ENCODE measurements at regions not wholly inside any gene's neighbourhood (a gene's known extent, or its start where the extent isn't known, plus 50 kb on each side); places are given as distances from the start of the nearest gene placed in this dataset.

DNA sequence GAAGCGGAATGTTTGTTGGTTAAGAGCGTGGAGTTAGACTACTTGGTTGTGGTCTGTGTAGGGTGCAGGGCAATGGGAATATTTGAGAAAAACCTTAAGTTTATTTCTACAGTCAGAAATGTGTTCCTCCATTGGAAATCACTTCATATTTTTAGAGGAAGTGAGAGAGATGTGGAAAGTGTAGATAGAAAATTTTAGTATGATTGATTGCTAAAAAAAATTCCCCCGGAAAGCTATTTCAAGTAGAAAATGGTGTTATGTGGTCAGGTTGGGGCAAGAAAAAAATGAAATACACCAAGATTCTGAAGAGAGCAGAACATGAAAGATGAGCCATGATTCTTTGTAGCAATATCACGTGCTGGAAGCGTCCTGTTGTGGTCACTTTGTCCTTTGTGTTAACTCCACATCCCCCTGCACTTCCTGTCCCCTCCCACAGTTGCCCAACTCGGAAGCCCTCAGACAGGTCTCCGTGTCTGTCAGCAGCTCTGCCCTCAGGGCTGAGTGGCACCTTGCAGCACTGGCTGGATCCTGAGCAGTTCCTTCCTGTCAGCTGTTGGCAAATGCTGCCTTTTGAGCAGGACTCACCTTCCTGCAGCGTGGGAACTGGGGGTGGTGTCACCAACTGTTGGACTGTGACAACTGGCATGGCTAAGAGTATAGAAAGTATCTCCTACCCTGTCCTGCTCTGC, 137.5 kb upstream of the SLC24A3 start:
- TF ChIP-seq CTCF (IDR thresholded peaks at IDR 0.05; ENCODE audit: insufficient read depth, missing control alignments) = no peak
- no peak for DNase-seq (ENCODE audit: insufficient read length, low spot score)
- FAIRE-seq = no peak

DNA sequence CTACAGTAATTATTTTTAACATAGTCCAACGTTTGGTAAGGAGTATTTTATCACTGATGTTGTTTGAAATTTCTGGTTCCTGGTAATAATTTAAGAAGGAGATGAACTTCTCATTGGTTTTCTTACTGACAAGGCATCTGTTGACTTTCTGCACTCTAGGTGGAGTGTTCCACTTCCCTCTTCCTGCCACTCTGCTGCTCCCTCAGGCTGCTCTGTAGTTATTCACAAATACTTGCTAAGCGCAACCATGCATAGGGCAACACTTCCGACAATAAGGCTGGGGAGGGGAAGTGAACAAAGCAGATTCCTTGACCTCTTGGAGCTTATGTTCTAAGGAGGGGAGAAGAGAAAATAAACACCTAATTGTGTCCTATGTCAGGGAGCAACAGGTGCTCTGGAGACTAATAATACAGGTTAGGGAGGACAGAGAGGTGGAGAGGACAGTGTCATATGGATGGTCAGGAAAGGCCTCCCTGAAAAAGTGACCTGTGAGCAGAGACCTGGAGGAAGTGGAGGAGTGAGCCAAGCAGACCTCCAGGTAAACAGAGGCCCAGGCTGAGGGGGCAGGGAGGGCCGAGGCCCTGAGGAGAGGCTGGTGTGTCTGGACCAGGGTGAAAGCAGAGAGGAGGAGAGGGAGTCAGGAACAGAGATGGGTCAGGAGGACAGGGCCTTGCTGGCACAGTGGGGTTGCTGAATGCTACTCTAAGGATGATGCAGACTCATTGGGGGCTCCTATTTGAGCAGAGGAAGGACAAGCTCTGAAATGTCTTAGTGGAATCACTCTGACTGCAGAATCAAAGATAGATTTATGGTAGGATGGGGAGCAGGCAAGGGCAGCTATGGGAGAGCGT, 134.8 kb upstream of the SLC24A3 start:
- TF ChIP-seq CTCF (IDR thresholded peaks at IDR 0.05; ENCODE audit: insufficient read depth, missing control alignments) = no peak
- FAIRE-seq = no peak
- DNase-seq (ENCODE audit: insufficient read length, low spot score) = no peak

DNA sequence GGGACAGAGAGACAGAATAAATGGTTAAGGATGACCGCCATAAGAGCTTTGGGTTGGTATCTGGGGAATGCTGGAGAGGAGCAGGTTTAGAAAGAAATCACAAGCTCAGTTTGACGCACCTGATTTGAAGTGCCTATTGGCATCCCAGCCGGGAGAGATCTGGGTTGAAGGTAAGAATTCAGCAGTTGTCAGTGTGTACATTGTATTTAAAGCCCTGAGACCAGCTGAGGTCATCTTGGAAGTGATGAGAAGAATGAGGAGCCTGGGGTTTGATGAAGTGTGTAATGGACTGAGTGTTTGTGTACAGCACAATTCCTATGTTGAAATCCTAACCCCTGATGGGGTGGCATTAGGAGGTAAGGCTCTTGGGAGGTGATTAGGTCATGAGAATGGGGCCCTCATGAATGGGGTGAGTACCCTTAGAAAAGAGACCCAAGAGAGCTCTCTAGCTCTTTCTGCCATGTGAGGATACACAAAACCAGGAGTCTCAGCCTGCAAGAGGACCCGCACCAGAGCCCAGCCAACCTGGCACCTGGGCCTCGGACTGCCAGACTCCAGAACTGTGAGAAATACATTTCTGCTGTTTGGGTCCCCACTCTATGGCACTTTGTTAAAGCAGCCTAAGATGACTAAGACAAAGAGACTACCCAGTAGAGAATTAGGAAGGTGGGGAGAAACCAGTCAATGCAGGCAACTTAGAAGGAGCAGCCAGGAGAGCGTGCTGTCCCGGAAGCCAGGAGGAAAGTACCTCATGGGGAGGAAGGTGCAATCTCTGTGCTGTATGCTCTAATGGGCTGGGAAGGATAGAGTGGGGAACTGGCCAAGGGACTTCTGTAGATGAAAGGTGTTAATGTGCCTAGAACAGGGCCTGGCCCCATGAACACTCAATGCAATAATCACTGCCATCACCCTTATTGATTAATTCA, 133.7 kb upstream of the SLC24A3 start:
- no peak for DNase-seq (ENCODE audit: insufficient read length, low spot score)
- TF ChIP-seq CTCF (IDR thresholded peaks at IDR 0.05; ENCODE audit: insufficient read depth, missing control alignments) = no peak
- no peak for FAIRE-seq

GRCh38 chr20:19079536-19080299, 132.7 kb upstream of the SLC24A3 start:
- FAIRE-seq (no peak), DNase-seq (ENCODE audit: insufficient read length, low spot score) (no peak)
- TF ChIP-seq CTCF (IDR thresholded peaks at IDR 0.05; ENCODE audit: insufficient read depth, missing control alignments) = no peak

DNA sequence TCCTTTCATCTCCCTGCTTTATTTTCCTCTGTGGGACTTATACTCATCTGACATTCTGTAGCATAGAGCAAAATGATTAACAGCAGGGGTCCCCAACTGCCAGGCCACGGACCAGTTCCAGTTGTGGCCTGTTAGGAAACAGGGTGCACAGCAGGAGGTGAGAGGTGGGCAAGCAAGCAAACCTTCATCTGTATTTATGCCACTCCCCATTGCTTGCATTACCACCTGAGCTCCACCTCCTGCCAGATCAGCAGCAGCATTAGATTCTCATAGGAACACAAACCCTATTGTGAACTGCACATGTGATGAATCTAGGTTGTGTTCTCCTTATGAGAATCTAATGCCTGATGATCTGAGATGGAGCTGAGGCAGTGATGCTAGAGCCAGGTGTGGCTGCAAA, 130.5 kb upstream of the SLC24A3 start:
- no peak for TF ChIP-seq CTCF (IDR thresholded peaks at IDR 0.05; ENCODE audit: insufficient read depth, missing control alignments)
- no peak for FAIRE-seq
- no peak for DNase-seq (ENCODE audit: insufficient read length, low spot score)

- no peak for TF ChIP-seq CTCF (IDR thresholded peaks at IDR 0.05; ENCODE audit: insufficient read depth, missing control alignments)
- DNase-seq (ENCODE audit: insufficient read length, low spot score) (no peak), FAIRE-seq (no peak)
These were observed 129.3 kb upstream of the SLC24A3 start for GRCh38 chr20:19083136-19083621.
